Endothelial cell of umbilical vein (primary cell): ENCODE measurements at regions not wholly inside any gene's neighbourhood (a gene's known extent, or its start where the extent isn't known, plus 50 kb on each side); places are given as distances from the start of the nearest gene placed in this dataset.
"Not testable (repeated sequence)": the region's sequence is repeated elsewhere in the genome, so short reads cannot be mapped to it uniquely, and the experiment has no call there.

Source experiments
- BruUV-seq: library from RNA; stranded (reverse); fragments of 400-500 nt; replicated peaks from 2 replicates; lab custom pipeline; 2021; lab: Mats Ljungman, UMichigan
- CTCF ChIA-PET: fragments of 300-600, 350-600 bp; sonication (Branson Sonifier 250); formaldehyde crosslinking; loops from one replicate; lab custom pipeline; 2021; ENCODE audit warnings: antibody characterized with exemption, inconsistent platforms; lab: Charles Lee
- POLR2A ChIA-PET: fragments of 300-600, 350-600 bp; sonication (Branson Sonifier 250); formaldehyde crosslinking; loops from one replicate; lab custom pipeline; 2021; ENCODE audit warnings: antibody characterized with exemption, inconsistent platforms; lab: Charles Lee
- DNase-seq: peaks from one replicate; pipeline ENCODE4 v3.0.0-alpha.2; 2011; ENCODE audit warnings: low read depth, low spot score
- FAIRE-seq: peaks from 2 replicates; lab custom pipeline; 2011; peaks lifted over from hg19 to GRCh38; lab: Jason Lieb, UNC
- H2AFZ ChIP-seq: 2 replicates; pipeline ENCODE4 v1.6.0; 2012; ENCODE audit warnings: low read depth, low read length, control low read depth, inconsistent platforms
- H3K27ac ChIP-seq: 2 replicates; pipeline ENCODE4 v1.5.1; 2011; ENCODE audit warnings: low read depth, mild to moderate bottlenecking, control low read depth, low read length, moderate library complexity; ENCODE audit not compliant: insufficient read depth
- H3K27me3 ChIP-seq, 2 experiments: 2 replicates each; pipeline versions ENCODE4 v1.6.0 to v1.6.1; 2011; ENCODE audit warnings: low read length in 2 of 2, mixed read lengths in 1 of 2; ENCODE audit not compliant: control insufficient read depth in 2 of 2, insufficient read depth in 2 of 2
- H3K36me3 ChIP-seq, 2 experiments: 2 replicates in 1 of 2; 3 replicates in 1 of 2; pipeline ENCODE4 v1.5.1; 2011; ENCODE audit warnings: low read length in 2 of 2, mild to moderate bottlenecking in 1 of 2, moderate library complexity in 1 of 2; ENCODE audit not compliant: control insufficient read depth in 2 of 2, insufficient read depth in 2 of 2; ENCODE audit errors: extremely low read depth in 1 of 2
- H3K4me1 ChIP-seq: 3 replicates; pipeline ENCODE4 v1.5.1; 2011; ENCODE audit warnings: mild to moderate bottlenecking, low read length; ENCODE audit not compliant: control insufficient read depth, insufficient read depth; ENCODE audit errors: extremely low read depth
- H3K4me2 ChIP-seq: 2 replicates; pipeline ENCODE4 v1.6.1; 2011; ENCODE audit warnings: low read length, control low read depth, mixed read lengths; ENCODE audit not compliant: insufficient read depth
- H3K4me3 ChIP-seq, 3 experiments: fragments of 200-600 bp in 1 of 3; sonication (generic), shearing (Covaris generic) in 1 of 3; replicated peaks in 1 of 3; 2 replicates each; pipeline ENCODE4 v1.5.1; 2011 to 2016; ENCODE audit warnings: control low read depth in 3 of 3, low read length in 3 of 3, mild to moderate bottlenecking in 2 of 3, inconsistent platforms in 1 of 3, low read depth in 1 of 3, moderate library complexity in 1 of 3; ENCODE audit not compliant: insufficient read depth in 1 of 3
- H3K79me2 ChIP-seq: 2 replicates; pipeline ENCODE4 v1.6.0; 2012; ENCODE audit warnings: low read length, inconsistent platforms; ENCODE audit not compliant: control insufficient read depth, insufficient read depth
- H3K9ac ChIP-seq: replicated peaks from 2 replicates; pipeline ENCODE3; 2011; ENCODE audit warnings: low read length, control low read depth; ENCODE audit not compliant: insufficient read depth; ENCODE audit errors: extremely low read depth
- H3K9me1 ChIP-seq: replicated peaks from 3 replicates; pipeline ENCODE4 v1.6.0; 2011; ENCODE audit warnings: mild to moderate bottlenecking, low read length; ENCODE audit not compliant: control insufficient read depth, insufficient read depth; ENCODE audit errors: extremely low read depth
- H3K9me3 ChIP-seq: replicated peaks from 2 replicates; pipeline ENCODE4 v1.5.1; 2012; ENCODE audit warnings: low read length, inconsistent platforms; ENCODE audit not compliant: control insufficient read depth, insufficient read depth
- H4K20me1 ChIP-seq: replicated peaks from 2 replicates; pipeline ENCODE3; 2011; ENCODE audit warnings: mild to moderate bottlenecking, low read length; ENCODE audit not compliant: control insufficient read depth, insufficient read depth; ENCODE audit errors: extremely low read depth
- CTCF ChIP-seq, 2 donors: IDR thresholded peaks; 1 replicate in 1 of 2; 2 replicates in 1 of 2; pipeline ENCODE4 v1.5.1; 2011; ENCODE audit warnings: low read length in 2 of 2, mild to moderate bottlenecking in 2 of 2, moderate library complexity in 2 of 2, control low read depth in 1 of 2, inconsistent platforms in 1 of 2, low read depth in 1 of 2; ENCODE audit not compliant: insufficient read depth in 1 of 2; ENCODE audit errors: extremely low read depth in 1 of 2
- EZH2 ChIP-seq: IDR thresholded peaks from 2 replicates; pipeline ENCODE4 v1.6.1; 2012; ENCODE audit warnings: borderline replicate concordance, low read depth, mild to moderate bottlenecking, moderate library complexity, low read length, inconsistent platforms; ENCODE audit not compliant: severe bottlenecking
- FOS ChIP-seq: IDR thresholded peaks from 2 replicates; pipeline ENCODE4 v1.6.1; 2011; ENCODE audit warnings: mild to moderate bottlenecking, low read length, moderate library complexity, borderline replicate concordance; ENCODE audit not compliant: insufficient read depth
- JUN ChIP-seq: IDR thresholded peaks from 2 replicates; pipeline ENCODE4 v1.6.1; 2011; ENCODE audit warnings: borderline replicate concordance, low read depth; ENCODE audit not compliant: insufficient read length, insufficient read depth
- POLR2A ChIP-seq: IDR thresholded peaks from 2 replicates; pipeline ENCODE4 v1.6.1; 2012; ENCODE audit warnings: low read depth, mild to moderate bottlenecking, control low read depth, low read length
- dilution Hi-C: fragments of 300-500 bp; cut with MboI; formaldehyde crosslinking; loops from one replicate; pipeline ENCODE4 v1.15.0; 2019; ENCODE audit warnings: low sequenced_read_pairs; ENCODE audit not compliant: extremely low pct_ligation_motif_present
- intact Hi-C: fragments of 100-400 bp; cut with micrococcal nuclease; formaldehyde crosslinking; loops from one replicate; pipeline ENCODE4 v1.10.0; 2022
- TF ChIP-seq, protein P1 (sequence below): IDR thresholded peaks from 2 replicates; pipeline ENCODE4 v1.6.1; 2011; ENCODE audit not compliant: insufficient read depth, insufficient read length

DNA sequence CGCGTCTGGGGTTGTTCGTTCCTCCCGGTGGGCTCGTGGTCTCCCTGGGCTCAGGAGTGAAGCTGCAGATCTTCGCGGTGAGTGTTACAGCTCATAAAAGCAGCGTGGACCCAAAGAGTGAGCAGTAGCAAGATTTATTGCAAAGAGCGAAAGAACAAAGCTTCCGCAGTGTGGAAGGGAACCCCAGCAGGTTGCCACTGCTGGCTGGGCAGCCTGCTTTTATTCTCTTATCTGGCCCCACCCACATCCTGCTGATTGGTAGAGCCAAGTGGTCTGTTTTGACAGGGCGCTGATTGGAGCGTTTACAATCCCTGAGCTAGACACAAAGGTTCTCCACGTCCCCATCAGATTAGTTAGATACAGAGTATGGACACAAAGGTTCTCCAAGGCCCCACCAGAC is 1909.2 kb downstream of the ARAP2 start:
- DNase-seq, H3K9me3 ChIP-seq, dilution Hi-C loops, H3K27me3 ChIP-seq, BruUV-seq, H4K20me1 ChIP-seq, H3K9ac ChIP-seq, intact Hi-C loops, H3K9me1 ChIP-seq, CTCF ChIA-PET, FAIRE-seq, H2AFZ ChIP-seq, H3K79me2 ChIP-seq, POLR2A ChIA-PET, H3K4me1 ChIP-seq, H3K4me3 ChIP-seq, H3K4me2 ChIP-seq, H3K27ac ChIP-seq, H3K36me3 ChIP-seq: not testable (repeated sequence)

DNA sequence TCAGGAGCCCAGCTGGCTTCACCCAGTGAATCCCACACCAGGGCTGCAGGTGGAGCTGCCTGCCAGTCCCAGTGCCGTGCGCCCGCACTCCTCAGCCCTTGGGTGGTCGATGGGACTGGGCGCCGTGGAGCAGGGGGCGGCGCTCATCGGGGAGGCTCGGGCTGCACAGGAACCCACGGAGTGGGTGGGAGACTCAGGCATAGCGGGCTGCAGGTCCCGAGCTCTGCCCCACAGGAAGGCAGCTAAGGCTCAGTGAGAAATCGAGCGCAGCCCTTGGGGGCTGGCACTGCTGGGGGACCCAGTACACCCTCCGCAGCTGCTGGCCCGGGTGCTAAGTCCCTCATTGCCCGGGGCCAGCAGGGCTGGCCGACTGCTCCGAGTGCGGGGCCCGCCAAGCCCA is 1908.8 kb downstream of the ARAP2 start:
- intact Hi-C loops, H3K4me1 ChIP-seq, FAIRE-seq: not testable (repeated sequence)

GRCh38 chr4:34362654-34363053 is 1881.7 kb downstream of the ARAP2 start:
- Histone ChIP-seq H3K9me3 (no peaks in the 10 kb centered on the region), H3K36me3 (no peaks in the 10 kb centered on the region), H3K79me2 (no peaks in the 10 kb centered on the region), H4K20me1 (no peaks in the 10 kb centered on the region), H3K27me3 (no peaks in the 10 kb centered on the region), H3K9me1 (no peaks in the 10 kb centered on the region), H3K4me1 (no peaks in the 10 kb centered on the region), H3K4me3 (no peak overlapping the region), H3K27ac (no peak overlapping the region), H3K9ac (no peak overlapping the region), H2AFZ (no peak overlapping the region), H3K4me2 (no peak overlapping the region)
- dilution Hi-C loops: no loop called here
- no TSS peak for BruUV-seq
- intact Hi-C loops: no loop called here
- TF ChIP-seq EZH2 (no peak), JUN (no peak), FOS (no peak), POLR2A (no peak), CTCF (IDR thresholded peaks at IDR 0.05; ENCODE audit: extremely low read depth in 1 of 2, insufficient read depth in 1 of 2, low read depth in 1 of 2, low read length in 2 of 2) (no peak)
- TF ChIP-seq, protein P1, sequence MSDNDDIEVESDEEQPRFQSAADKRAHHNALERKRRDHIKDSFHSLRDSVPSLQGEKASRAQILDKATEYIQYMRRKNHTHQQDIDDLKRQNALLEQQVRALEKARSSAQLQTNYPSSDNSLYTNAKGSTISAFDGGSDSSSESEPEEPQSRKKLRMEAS: no peak
- CTCF ChIA-PET: no interaction called here
- no peak for FAIRE-seq
- no peak for DNase-seq
- POLR2A ChIA-PET: no interaction called here

More for the DNA sequence above, 1908.8 kb downstream of the ARAP2 start:
- H3K79me2 ChIP-seq, H3K4me2 ChIP-seq, H4K20me1 ChIP-seq, BruUV-seq, CTCF ChIA-PET, H3K9me3 ChIP-seq, DNase-seq, H2AFZ ChIP-seq, H3K9me1 ChIP-seq, H3K36me3 ChIP-seq, dilution Hi-C loops, H3K27me3 ChIP-seq, H3K4me3 ChIP-seq, H3K27ac ChIP-seq, H3K9ac ChIP-seq, POLR2A ChIA-PET: not testable (repeated sequence)
